ENCODE measurements at regions not wholly inside any gene's neighbourhood (a gene's known extent, or its start where the extent isn't known, plus 50 kb on each side); places are given as distances from the start of the nearest gene placed in this dataset.

DNA sequence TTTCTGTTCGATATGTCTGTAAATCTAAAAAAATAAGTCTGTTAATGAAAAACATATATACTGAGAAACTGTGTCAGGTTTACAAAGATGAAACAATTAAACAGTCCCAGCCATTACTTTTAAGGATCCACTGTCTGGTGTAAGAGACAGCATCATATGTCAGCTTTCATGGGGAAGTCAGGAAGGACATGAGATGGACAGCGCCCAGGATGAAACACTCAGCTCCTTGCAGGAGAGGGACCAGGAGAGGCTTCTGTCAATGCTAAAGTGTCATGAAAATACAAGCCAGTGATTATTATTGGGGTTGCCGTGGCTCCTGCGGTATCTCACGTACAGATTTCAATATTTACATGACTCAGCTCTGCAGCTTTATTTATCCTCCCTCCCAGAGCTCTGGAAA, 1524.6 kb downstream of the TBC1D22A start:
- intact Hi-C loops (cut with DNase I) = no loop called here
- ATAC-seq (no peak), DNase-seq (ENCODE audit: missing footprints) (no peak)

- intact Hi-C loops (cut with DNase I) = no loop called here
- no peak for DNase-seq (ENCODE audit: missing footprints)
- no peak for ATAC-seq
Measured at GRCh38 chr22:48284671-48285070, 1522.2 kb downstream of the TBC1D22A start.

GRCh38 chr22:48282804-48283203, 1520.4 kb downstream of the TBC1D22A start:
- no peak for ATAC-seq
- intact Hi-C loops (cut with DNase I) = no loop called here
- no peak for DNase-seq (ENCODE audit: missing footprints)

DNA sequence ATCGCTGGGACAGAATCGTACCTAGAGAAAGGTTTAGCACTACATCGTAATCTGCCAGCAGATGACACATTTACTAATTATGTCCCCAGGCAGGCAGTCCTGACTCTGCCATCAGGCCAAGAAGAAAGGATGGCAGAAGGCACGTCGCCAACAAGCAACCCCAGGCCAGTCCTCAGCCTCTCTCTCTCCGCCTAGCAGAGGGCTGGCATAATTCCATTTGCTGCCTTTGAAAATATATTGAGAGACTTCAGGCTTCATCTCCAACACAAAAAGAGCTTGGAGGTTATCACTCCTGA, 1517.0 kb downstream of the TBC1D22A start:
- DNase-seq (ENCODE audit: missing footprints) (no peak), ATAC-seq (no peak)
- intact Hi-C loops (cut with DNase I) = no loop called here

- ATAC-seq (no peak), DNase-seq (ENCODE audit: missing footprints) (no peak)
- intact Hi-C loops (cut with DNase I) = no loop called here
Measured at GRCh38 chr22:48278620-48279460, 1516.4 kb downstream of the TBC1D22A start.

GRCh38 chr22:48277868-48278581, 1515.6 kb downstream of the TBC1D22A start:
- DNase-seq (ENCODE audit: missing footprints) (no peak), ATAC-seq (no peak)
- intact Hi-C loops (cut with DNase I) = no loop called here

DNA sequence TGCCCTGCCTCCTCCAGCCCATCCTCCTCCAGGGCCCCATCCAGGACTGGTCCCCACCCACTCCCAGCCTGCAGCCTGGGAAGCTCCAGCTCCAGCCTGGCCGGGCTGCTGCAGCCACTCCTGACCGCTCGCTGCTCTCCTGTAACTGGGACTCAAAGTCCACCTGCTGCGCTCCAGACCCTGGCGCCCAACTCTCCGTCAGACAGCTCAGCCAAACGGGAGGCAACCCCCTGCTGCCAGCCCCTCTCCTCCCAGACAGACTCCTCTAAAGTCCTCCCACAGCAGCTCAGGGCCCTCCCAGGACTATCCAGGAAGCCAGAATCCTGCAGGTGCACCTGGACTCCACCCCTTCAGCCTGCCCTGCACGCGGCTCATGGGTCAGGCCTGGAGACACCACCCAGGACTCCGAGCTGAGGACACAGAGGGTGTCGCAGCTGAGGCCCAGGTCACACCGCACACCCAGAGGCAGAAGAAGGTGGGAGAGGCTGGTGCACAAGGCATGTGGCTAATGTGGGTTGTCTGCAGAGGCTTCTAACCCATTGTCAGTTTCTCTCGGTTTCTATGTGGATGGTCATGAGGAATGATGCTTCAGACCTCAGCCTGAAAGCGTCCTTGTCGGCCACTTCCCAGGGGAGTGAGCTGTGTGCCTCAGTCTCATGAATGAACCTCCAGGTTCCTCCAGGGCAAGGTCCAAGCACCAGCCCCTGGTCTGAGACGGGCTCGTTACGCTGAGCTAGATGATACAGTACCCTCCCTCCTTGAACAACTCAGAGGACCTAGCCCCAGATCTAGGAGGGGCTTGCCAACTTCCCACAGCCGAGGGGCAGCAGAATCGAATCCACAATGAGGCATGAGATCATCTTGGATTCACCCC, 1514.8 kb downstream of the TBC1D22A start:
- DNase-seq (ENCODE audit: missing footprints) = no peak
- intact Hi-C loops (cut with DNase I) = no loop called here
- no peak for ATAC-seq

- no peak for DNase-seq (ENCODE audit: missing footprints)
- intact Hi-C loops (cut with DNase I) = no loop called here
- ATAC-seq = no peak
Measured at GRCh38 chr22:48275412-48275811, 1513.0 kb downstream of the TBC1D22A start.

- ATAC-seq (no peak), DNase-seq (ENCODE audit: missing footprints) (no peak)
- intact Hi-C loops (cut with DNase I) = no loop called here
Measured at GRCh38 chr22:48270731-48271130, 1508.3 kb downstream of the TBC1D22A start.

DNA sequence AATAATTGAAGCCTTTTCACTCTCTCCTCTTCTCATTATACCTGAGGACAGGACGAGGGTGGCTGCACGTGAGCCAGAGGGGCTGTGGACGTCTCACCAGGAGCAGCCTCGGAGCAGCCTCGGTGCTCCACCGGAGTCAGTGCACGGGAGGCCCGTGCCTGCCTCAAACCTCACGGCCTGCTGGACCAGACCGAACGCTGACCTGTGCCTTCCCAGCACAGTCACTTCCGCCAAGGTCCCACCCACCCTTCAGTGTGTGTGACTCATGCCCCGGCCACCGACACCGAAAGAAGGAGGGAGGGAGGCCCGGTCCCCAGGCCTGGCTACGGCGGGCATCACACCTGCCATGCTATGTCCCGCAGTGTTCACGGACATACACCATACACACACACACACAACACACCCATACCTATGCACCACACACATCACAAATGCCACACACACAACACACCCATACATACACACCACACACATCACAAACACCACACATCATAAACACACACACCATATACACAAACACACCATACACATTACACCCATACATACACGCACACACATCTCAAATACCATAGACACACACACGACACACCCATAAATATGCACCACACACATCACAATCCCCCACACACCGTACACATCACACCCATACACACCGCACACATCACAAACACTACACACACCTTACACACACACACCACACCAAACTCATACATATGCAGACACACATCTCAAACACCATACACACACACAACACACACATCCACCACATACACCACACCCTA, 1506.5 kb downstream of the TBC1D22A start:
- intact Hi-C loops (cut with DNase I) = no loop called here
- DNase-seq (ENCODE audit: missing footprints) = no peak
- ATAC-seq = no peak

DNA sequence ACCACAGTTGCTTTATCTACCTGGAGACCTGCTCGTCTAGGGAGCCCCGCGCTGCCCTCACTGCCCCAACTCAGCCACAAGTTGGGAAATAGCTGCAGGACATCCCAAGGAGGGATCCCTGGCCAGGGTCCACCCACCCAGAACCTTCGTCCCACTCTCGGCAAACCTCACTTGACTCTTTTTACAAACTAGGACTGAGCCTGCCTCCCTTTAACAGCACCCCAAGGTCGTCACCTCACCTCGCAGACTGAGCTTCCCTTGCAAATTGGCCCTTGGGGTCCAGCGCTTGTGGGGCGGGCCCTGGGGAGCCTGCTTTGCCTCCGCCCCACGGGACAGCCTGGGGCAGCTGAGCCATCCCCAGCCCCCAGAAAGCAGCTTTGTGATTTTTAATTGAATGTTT, 1505.8 kb downstream of the TBC1D22A start:
- intact Hi-C loops (cut with DNase I) = no loop called here
- no peak for ATAC-seq

DNA sequence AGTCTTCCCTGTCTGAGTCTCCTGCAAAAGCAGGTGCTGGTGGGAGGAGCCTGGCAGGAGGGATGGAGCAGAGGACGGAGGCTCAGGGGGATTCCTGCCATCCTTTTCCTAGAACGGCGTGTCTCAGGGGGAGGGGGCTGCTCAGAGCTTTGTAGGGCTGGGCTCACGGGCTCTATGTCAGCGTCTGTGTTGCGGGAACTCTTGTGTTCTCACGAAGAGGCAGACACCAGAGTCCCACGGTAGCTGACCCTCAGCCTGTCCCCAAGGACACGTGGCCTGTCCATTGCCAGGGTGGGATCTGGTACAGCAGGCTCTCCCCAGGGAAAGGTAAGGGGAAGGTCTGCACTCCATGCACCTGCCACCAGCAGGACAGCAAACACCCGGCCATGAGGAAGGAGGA, 1505.2 kb downstream of the TBC1D22A start:
- DNase-seq (ENCODE audit: missing footprints) (no peak), ATAC-seq (no peak)
- intact Hi-C loops (cut with DNase I) = no loop called here

More for the DNA sequence above, 1505.8 kb downstream of the TBC1D22A start:
- no peak for DNase-seq (ENCODE audit: missing footprints)

DNA sequence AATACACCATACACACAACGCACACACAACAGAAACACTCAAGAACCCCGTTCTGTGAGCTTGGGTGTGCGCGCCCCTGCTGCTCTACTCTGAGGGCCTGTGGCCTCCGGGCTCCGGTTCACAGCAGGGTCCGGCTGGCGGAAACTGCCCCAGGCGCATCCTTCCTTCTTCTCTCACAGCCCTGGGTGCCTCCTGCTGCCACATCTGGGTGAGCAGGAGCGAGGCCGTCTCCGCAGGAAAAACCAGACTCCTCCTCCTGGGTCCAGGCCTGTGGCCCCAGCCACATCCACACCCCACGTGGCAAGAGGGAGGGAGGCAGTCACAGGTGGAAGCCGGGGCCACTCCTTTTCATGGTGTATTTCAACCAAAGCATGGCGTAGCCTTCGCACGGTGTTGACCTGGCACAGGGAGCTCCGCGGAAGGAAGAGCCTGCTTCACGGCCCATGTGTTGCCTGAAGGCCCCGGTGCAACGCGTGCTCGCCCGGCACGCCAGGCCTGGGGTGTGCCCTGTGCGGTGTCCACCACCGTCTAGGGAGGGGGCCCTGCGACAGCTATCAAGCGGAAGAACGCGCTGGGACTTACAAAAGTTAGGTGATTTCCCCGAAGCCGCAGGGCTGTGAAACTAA, 1502.7 kb downstream of the TBC1D22A start:
- no peak for ATAC-seq
- DNase-seq (ENCODE audit: missing footprints) = no peak
- intact Hi-C loops (cut with DNase I) = no loop called here

- ATAC-seq (no peak), DNase-seq (ENCODE audit: missing footprints) (no peak)
- intact Hi-C loops (cut with DNase I) = no loop called here
Measured at GRCh38 chr22:48264586-48264985, 1502.1 kb downstream of the TBC1D22A start.

GRCh38 chr22:48263791-48264351, 1501.4 kb downstream of the TBC1D22A start:
- ATAC-seq (no peak), DNase-seq (ENCODE audit: missing footprints) (no peak)
- intact Hi-C loops (cut with DNase I) = no loop called here

DNA sequence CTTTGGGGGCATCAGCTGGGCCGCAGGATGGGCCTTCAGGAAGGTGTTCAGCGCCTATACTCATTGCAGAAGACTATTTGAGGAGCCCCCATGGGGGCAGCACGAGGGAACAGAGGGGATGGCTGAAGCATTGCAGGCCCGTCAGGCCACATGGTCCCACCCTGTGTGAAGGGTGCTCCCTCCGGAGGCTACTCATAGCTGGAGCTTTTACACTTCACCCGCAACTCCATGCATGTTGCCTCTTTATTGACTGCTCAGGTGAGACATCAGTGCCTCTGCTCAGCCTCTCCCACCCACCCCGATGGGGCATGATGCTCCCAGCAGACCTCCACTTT, 1500.9 kb downstream of the TBC1D22A start:
- intact Hi-C loops (cut with DNase I) = no loop called here
- DNase-seq (ENCODE audit: missing footprints) (no peak), ATAC-seq (no peak)

GRCh38 chr22:48262596-48263430, 1500.4 kb downstream of the TBC1D22A start:
- intact Hi-C loops (cut with DNase I) = no loop called here
- ATAC-seq (no peak), DNase-seq (ENCODE audit: missing footprints) (no peak)

All from Right ventricle myocardium inferior (tissue), 1 donor.